ENCODE measurements at regions not wholly inside any gene's neighbourhood (a gene's known extent, or its start where the extent isn't known, plus 50 kb on each side); places are given as distances from the start of the nearest gene placed in this dataset.

DNA sequence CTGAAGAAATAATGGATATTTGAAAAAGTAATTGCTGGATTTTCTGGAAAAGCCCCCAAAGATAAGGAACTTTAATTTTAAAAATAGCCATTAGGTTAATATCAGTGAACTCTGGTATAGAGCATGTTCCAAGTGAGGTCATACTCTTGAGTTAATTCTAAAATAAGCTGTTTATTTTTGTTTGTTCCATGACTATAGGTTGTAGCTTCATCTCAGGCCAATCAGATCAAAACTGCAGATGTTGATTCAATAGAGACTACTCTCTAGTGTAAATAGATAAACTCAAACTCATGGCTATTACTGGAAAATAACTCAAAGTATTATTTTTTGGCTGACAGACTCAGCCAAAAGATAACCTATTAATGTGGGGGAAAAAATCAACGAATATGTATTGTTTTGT is 815.1 kb downstream of the DIAPH3 start:
- no peak for TF ChIP-seq GATA2 (IDR thresholded peaks at IDR 0.05; ENCODE audit: low read depth, low read length)
- no peak for TF ChIP-seq GATA3 (IDR thresholded peaks at IDR 0.05; ENCODE audit: low read depth, low read length)

Data from SH-SY5Y (cell line).